Activated CD8-positive, alpha-beta T cell treated with anti-CD3 and anti-CD28 coated beads for 36 hours (primary cell): ENCODE measurements at regions not wholly inside any gene's neighbourhood (a gene's known extent, or its start where the extent isn't known, plus 50 kb on each side); places are given as distances from the start of the nearest gene placed in this dataset.

Experiments
- ATAC-seq: fragments of 200-7000 bp; cut with Tn5 transposase; one replicate; pipeline ENCODE4 v1.10.0; 2021; ENCODE audit warnings: mild to moderate bottlenecking, moderate library complexity
- CTCF ChIA-PET: fragments of 350-600 bp; sonication (Branson Sonifier 250); formaldehyde crosslinking; loops from one replicate; lab custom pipeline; 2021; ENCODE audit warnings: antibody characterized with exemption; lab: Charles Lee
- POLR2A ChIA-PET: fragments of 350-600 bp; sonication (Branson Sonifier 250); formaldehyde crosslinking; loops from one replicate; lab custom pipeline; 2021; ENCODE audit warnings: antibody characterized with exemption; lab: Charles Lee
- DNase-seq: peaks from one replicate; pipeline ENCODE4 v3.0.0-alpha.2; 2020
- H3K27ac Mint-ChIP-seq: one replicate; pipeline ENCODE4 v1.8.0; 2021; ENCODE audit warnings: mild to moderate bottlenecking, mixed read lengths
- H3K27me3 Mint-ChIP-seq: one replicate; pipeline ENCODE4 v1.8.0; 2021; ENCODE audit warnings: mixed read lengths
- H3K36me3 Mint-ChIP-seq: one replicate; pipeline ENCODE4 v1.8.0; 2021; ENCODE audit warnings: low read depth, mixed read lengths
- H3K4me1 Mint-ChIP-seq: one replicate; pipeline ENCODE4 v1.8.0; 2021; ENCODE audit warnings: low read depth, mixed read lengths
- H3K4me3 Mint-ChIP-seq: one replicate; pipeline ENCODE4 v1.8.0; 2021; ENCODE audit warnings: mild to moderate bottlenecking, moderate library complexity, mixed read lengths
- H3K9me3 Mint-ChIP-seq: one replicate; pipeline ENCODE4 v1.8.0; 2021; ENCODE audit warnings: mixed read lengths
- CTCF ChIP-seq: fragments of 200-600 bp; IDR thresholded peaks from one replicate; pipeline ENCODE4 v1.8.0; 2022; ENCODE audit warnings: antibody characterized with exemption, mild to moderate bottlenecking
- intact Hi-C: fragments of 100-400 bp; cut with micrococcal nuclease; formaldehyde crosslinking; loops from one replicate; pipeline ENCODE4 v1.10.0; 2022

GRCh38 chr5:173736923-173737412 lies 120.5 kb upstream of the BOD1 start:
- intact Hi-C loops, result no loop called here
- Mint-ChIP-seq H3K36me3 (no peaks in the 10 kb centered on the region), H3K27ac (no peak overlapping the region), H3K4me1 (no peaks in the 10 kb centered on the region), H3K9me3 (no peaks in the 10 kb centered on the region), H3K4me3 (no peak overlapping the region), H3K27me3 (no peaks in the 10 kb centered on the region)
- ATAC-seq, result no peak
- no peak for TF ChIP-seq CTCF
- DNase-seq, result no peak
- ChIA-PET POLR2A (no interaction called here), CTCF (no interaction called here)

DNA sequence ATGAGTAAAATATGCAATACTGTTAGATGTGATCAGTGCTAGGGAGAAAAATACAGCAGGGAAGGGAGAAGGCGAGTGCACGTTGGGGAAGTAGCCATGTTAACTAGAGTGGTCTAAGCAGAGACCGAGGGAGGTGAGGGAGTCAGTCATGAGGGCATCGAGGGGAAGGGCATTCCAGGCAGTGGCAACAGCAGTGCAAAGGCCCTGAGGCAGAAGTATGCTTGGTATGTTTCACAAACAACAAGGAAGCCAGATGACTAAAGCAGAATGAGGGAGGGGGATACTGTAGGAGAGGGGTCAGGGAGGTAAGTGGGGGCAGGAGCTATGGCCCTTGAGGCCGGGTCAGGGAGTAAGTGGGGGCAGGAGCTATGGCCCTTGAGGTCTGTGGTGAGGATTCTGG lies 123.3 kb upstream of the BOD1 start:
- no peaks in the 10 kb centered on the region for H3K9me3 Mint-ChIP-seq
- intact Hi-C loops, result no loop called here
- no peak overlapping the region for H3K27ac Mint-ChIP-seq
- peaks cover 4% of the 10 kb centered on the region for H3K4me1 Mint-ChIP-seq
- H3K27me3 Mint-ChIP-seq, result no peaks in the 10 kb centered on the region
- no peak for DNase-seq
- ATAC-seq, result no peak
- H3K36me3 Mint-ChIP-seq, result no peaks in the 10 kb centered on the region
- ChIA-PET POLR2A (interaction anchor here (0.7 kb wide), 1 partner anchor 512 kb away, joined by 4 read pairs; no protein-coding TSS in a partner anchor), CTCF (no interaction called here)
- TF ChIP-seq CTCF, result no peak
- no peak overlapping the region for H3K4me3 Mint-ChIP-seq

- intact Hi-C loops, result no loop called here
- no peak for DNase-seq
- Mint-ChIP-seq H3K4me1 (peaks cover 4% of the 10 kb centered on the region), H3K27me3 (no peaks in the 10 kb centered on the region), H3K36me3 (no peaks in the 10 kb centered on the region), H3K9me3 (no peaks in the 10 kb centered on the region), H3K4me3 (no peak overlapping the region), H3K27ac (no peak overlapping the region)
- ATAC-seq, result no peak
- TF ChIP-seq CTCF, result no peak
- POLR2A ChIA-PET, result no interaction called here
- CTCF ChIA-PET, result no interaction called here
Measured at GRCh38 chr5:173740400-173740799, 124.0 kb upstream of the BOD1 start.

- H3K27ac Mint-ChIP-seq, result no peak overlapping the region
- CTCF ChIA-PET, result interaction anchor here (1.0 kb wide), 1 partner anchor 125 kb away, joined by 3 read pairs; no protein-coding TSS in a partner anchor
- no peak overlapping the region for H3K4me3 Mint-ChIP-seq
- POLR2A ChIA-PET, result no interaction called here
- no peaks in the 10 kb centered on the region for H3K9me3 Mint-ChIP-seq
- ATAC-seq (no peak), DNase-seq (no peak)
- intact Hi-C loops, result no loop called here
- no peak for TF ChIP-seq CTCF
- no peaks in the 10 kb centered on the region for H3K36me3 Mint-ChIP-seq
- H3K27me3 Mint-ChIP-seq, result no peaks in the 10 kb centered on the region
- peaks cover 4% of the 10 kb centered on the region for H3K4me1 Mint-ChIP-seq
Measured at GRCh38 chr5:173741087-173741486, 124.6 kb upstream of the BOD1 start.

GRCh38 chr5:173741729-173742431 lies 125.4 kb upstream of the BOD1 start:
- no peaks in the 10 kb centered on the region for H3K27me3 Mint-ChIP-seq
- no peaks in the 10 kb centered on the region for H3K36me3 Mint-ChIP-seq
- CTCF ChIA-PET, result interaction anchor here (1.0 kb wide), 1 partner anchor 126 kb away, joined by 3 read pairs; no protein-coding TSS in a partner anchor
- H3K4me1 Mint-ChIP-seq, result peaks cover 4% of the 10 kb centered on the region
- TF ChIP-seq CTCF, result no peak
- no peaks in the 10 kb centered on the region for H3K9me3 Mint-ChIP-seq
- H3K27ac Mint-ChIP-seq, result no peak overlapping the region
- ATAC-seq, result no peak
- POLR2A ChIA-PET, result no interaction called here
- DNase-seq, result no peak
- intact Hi-C loops, result no loop called here
- H3K4me3 Mint-ChIP-seq, result no peak overlapping the region
